ENCODE measurements at regions not wholly inside any gene's neighbourhood (a gene's known extent, or its start where the extent isn't known, plus 50 kb on each side); places are given as distances from the start of the nearest gene placed in this dataset.
A peak's percentile ranks its signal among the peaks of the same experiment; 100 is the strongest.
"Not testable (repeated sequence)": the region's sequence is repeated elsewhere in the genome, so short reads cannot be mapped to it uniquely, and the experiment has no call there.

DNA sequence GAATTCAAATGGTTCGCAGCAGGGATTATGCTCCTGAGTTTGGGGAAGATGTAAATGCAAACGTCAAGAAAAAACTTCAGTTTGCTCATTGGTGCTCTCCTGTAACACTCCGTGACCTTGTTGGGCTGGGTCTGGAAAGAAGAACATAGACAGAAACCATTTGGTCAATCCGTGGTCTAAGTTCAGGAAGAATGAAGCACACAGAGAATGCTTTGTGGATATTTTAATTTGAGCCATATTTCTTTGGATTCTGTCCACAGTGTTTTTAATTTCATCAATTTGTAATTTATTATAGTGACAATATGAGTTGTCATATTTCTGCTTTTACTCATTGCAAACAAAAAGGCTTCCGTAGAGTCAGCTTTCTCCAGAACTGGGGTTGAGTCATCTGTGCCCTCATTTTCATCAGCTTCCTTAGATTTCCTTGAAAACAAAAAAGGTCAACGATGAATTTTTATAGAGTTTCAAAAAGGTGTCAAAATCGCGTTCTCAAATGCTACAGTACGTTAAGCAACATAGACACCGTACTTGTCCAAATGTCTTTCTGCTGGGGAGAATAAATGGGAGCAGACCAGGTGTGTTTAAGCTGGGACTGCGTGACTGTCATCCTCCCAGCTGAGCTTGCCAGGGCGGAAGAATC lies 606.4 kb downstream of the RNF144A start:
- Mint-ChIP-seq H3K9me3 (ENCODE audit: low read depth) (peaks cover 10% of the 10 kb centered on the region), H3K27me3 (no peaks in the 10 kb centered on the region), H3K4me3 (no peak overlapping the region), H3K4me1 (ENCODE audit: low read depth) (peaks cover 49% of the 10 kb centered on the region), H3K27ac (peak overlapping the region; percentile 59), H3K36me3 (peaks cover 9% of the 10 kb centered on the region)

DNA sequence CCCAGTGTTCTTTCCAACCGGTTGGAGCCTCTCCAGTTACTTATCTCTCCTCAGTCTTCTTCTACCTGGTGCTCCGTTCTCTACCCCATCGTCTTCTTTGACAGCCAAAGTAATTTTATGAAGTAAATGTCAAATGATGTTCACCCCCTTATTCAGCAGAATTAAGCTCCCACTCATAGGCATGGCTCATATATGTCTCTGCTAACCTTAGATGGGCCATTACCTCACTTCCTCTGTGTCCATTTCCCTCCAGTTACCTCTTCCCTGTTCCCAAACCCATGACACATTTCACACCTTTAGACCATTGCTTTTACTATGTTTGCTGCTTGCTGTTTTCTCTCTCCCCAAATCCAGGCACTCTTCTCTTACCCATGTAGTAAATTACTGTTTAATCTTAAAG lies 607.0 kb downstream of the RNF144A start:
- peak overlapping the region; percentile 46 for H3K27ac Mint-ChIP-seq
- H3K4me1 Mint-ChIP-seq (ENCODE audit: low read depth) = peaks cover 46% of the 10 kb centered on the region
- peak overlapping the region; percentile 38 for H3K4me3 Mint-ChIP-seq

DNA sequence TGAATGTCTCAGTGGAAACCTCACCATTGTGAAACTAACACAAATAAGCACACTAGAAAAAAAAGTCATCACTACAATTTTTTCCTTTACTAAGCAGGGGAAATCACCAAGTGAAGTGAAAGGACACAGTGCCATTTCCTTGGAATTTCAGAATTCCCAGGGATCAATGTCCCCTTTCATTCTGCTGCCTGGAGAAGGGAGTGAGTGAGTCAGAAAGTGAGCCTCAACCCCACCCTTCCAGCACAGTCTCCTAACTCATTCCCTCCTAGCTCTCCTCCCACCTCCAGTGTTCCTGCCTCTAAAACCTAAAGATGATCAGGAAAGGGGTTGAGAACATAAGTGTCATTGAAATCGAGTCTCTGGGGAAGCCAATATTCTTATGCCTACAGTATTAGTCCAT lies 608.5 kb downstream of the RNF144A start:
- no peak overlapping the region for H3K4me3 Mint-ChIP-seq
- peaks cover 10% of the 10 kb centered on the region for H3K9me3 Mint-ChIP-seq (ENCODE audit: low read depth)
- H3K27ac Mint-ChIP-seq = peak overlapping the region; percentile 74
- no peaks in the 10 kb centered on the region for H3K27me3 Mint-ChIP-seq
- H3K36me3 Mint-ChIP-seq = peaks cover 18% of the 10 kb centered on the region
- peaks cover 50% of the 10 kb centered on the region for H3K4me1 Mint-ChIP-seq (ENCODE audit: low read depth)

More for the DNA sequence above, 607.0 kb downstream of the RNF144A start:
- peaks cover 9% of the 10 kb centered on the region for H3K36me3 Mint-ChIP-seq
- H3K9me3 Mint-ChIP-seq (ENCODE audit: low read depth) = peaks cover 10% of the 10 kb centered on the region
- no peaks in the 10 kb centered on the region for H3K27me3 Mint-ChIP-seq

- H3K27me3 Mint-ChIP-seq = no peaks in the 10 kb centered on the region
- H3K9me3 Mint-ChIP-seq (ENCODE audit: low read depth) = peaks cover 10% of the 10 kb centered on the region
- H3K27ac Mint-ChIP-seq = peak overlapping the region; percentile 36
- no peak overlapping the region for H3K4me3 Mint-ChIP-seq
- peaks cover 27% of the 10 kb centered on the region for H3K36me3 Mint-ChIP-seq
- H3K4me1 Mint-ChIP-seq (ENCODE audit: low read depth) = peaks cover 47% of the 10 kb centered on the region
These were observed 610.0 kb downstream of the RNF144A start for GRCh38 chr2:7527165-7527722.

- H3K9me3 Mint-ChIP-seq (ENCODE audit: low read depth) = peaks cover 7% of the 10 kb centered on the region
- peaks cover 27% of the 10 kb centered on the region for H3K36me3 Mint-ChIP-seq
- H3K27me3 Mint-ChIP-seq = no peaks in the 10 kb centered on the region
- no peak overlapping the region for H3K4me3 Mint-ChIP-seq
- H3K27ac Mint-ChIP-seq = no peak overlapping the region
- H3K4me1 Mint-ChIP-seq (ENCODE audit: low read depth) = peaks cover 50% of the 10 kb centered on the region
These were observed 612.8 kb downstream of the RNF144A start for GRCh38 chr2:7530001-7530400.

DNA sequence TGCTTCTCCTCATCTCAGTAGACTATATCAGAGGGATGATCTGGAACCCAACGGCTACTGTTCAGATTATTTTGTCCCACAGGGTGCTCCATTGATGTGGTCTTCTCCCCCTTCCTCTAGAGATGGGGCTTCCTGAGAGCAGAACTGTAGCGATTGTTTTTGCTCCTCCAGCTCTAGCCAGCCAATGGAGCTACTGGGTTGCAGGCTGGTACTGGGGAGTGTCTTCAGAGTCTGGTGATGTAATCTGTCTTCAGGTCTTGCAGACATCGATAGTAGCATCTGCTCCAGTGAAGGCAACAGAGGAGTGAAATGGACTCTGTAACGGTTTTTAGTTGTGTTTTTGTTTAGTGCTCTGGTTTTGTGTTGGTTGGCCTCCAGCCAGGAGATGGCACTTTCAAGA lies 621.9 kb downstream of the RNF144A start:
- Mint-ChIP-seq H3K27me3 (no peaks in the 10 kb centered on the region), H3K36me3 (peaks cover 28% of the 10 kb centered on the region), H3K4me1 (ENCODE audit: low read depth) (peaks cover 57% of the 10 kb centered on the region), H3K27ac (peak overlapping the region; percentile 76), H3K4me3 (peak overlapping the region; percentile 40), H3K9me3 (ENCODE audit: low read depth) (peaks cover 31% of the 10 kb centered on the region)

- peaks cover 50% of the 10 kb centered on the region for H3K4me1 Mint-ChIP-seq (ENCODE audit: low read depth)
- H3K9me3 Mint-ChIP-seq (ENCODE audit: low read depth) = peaks cover 31% of the 10 kb centered on the region
- peak overlapping the region; percentile 33 for H3K4me3 Mint-ChIP-seq
- H3K27ac Mint-ChIP-seq = no peak overlapping the region
- peaks cover 25% of the 10 kb centered on the region for H3K36me3 Mint-ChIP-seq
- H3K27me3 Mint-ChIP-seq = no peaks in the 10 kb centered on the region
These were observed 622.5 kb downstream of the RNF144A start for GRCh38 chr2:7539760-7540159.

DNA sequence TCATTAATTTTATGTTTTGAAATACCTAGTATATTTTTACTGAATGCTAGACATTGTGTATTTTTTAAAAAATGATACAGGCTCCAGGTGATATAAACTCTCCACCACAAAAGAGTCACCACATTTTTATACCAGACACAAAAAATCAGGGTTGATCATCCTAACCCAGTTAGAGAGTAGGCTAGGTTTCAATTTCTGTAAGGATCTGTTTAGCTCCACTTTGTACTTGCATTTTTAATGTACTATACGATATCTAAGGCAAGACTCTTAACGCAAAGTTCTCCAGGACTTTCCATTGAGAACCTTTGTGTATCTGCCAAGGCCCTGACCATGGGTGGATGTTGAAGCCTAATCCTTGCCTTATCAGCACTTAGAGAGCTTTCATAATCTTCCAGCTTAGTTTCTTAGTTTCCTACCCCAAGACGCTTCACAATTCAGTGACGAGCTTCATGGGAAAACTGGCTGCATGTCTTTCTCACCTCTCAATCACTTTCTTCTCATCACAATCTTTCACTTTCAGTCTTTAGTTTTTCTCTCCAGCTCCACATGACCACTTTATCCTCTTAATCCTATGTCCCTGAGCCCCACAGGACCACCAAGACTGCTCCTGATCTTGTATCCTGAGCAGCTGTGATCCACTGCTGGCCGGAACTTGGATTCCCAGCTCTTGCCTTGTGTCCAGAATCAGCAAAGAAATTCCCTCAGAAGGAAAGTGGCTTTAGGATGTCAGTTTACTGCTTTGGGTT lies 635.8 kb downstream of the RNF144A start:
- H3K27ac Mint-ChIP-seq = peak overlapping the region; percentile 58
- peak overlapping the region; percentile 27 for H3K4me3 Mint-ChIP-seq
- peaks cover 28% of the 10 kb centered on the region for H3K4me1 Mint-ChIP-seq (ENCODE audit: low read depth)
- no peaks in the 10 kb centered on the region for H3K9me3 Mint-ChIP-seq (ENCODE audit: low read depth)
- peaks cover 5% of the 10 kb centered on the region for H3K36me3 Mint-ChIP-seq
- H3K27me3 Mint-ChIP-seq = no peaks in the 10 kb centered on the region

- peaks cover 35% of the 10 kb centered on the region for H3K4me1 Mint-ChIP-seq (ENCODE audit: low read depth)
- H3K27me3 Mint-ChIP-seq = no peaks in the 10 kb centered on the region
- H3K9me3 Mint-ChIP-seq (ENCODE audit: low read depth) = no peaks in the 10 kb centered on the region
- H3K36me3 Mint-ChIP-seq = peaks cover 5% of the 10 kb centered on the region
- H3K4me3 Mint-ChIP-seq = no peak overlapping the region
- H3K27ac Mint-ChIP-seq = no peak overlapping the region
These were observed 638.0 kb downstream of the RNF144A start for GRCh38 chr2:7555260-7555659.

DNA sequence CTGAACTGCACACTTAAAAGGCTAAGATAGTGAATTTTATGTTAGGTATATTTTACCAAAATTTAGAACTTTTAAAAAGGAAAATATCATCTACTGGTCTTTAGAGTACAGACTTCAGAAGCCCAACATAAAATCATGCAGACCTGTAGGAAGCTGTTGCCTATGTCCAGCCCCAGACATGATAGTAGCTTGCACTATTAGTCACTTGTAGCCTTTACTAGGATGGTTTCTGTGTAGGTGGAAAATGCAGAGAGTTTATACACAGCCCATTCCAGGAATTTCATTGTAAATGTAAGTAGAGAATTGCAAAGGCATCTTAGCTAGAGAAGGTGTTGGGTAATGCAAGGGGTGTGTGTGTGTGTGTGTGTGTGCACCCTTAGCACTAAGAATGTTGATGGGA lies 640.2 kb downstream of the RNF144A start:
- H3K9me3 Mint-ChIP-seq (ENCODE audit: low read depth) = peaks cover 4% of the 10 kb centered on the region
- peaks cover 39% of the 10 kb centered on the region for H3K4me1 Mint-ChIP-seq (ENCODE audit: low read depth)
- H3K4me3 Mint-ChIP-seq = no peak overlapping the region
- H3K36me3 Mint-ChIP-seq = peaks cover 8% of the 10 kb centered on the region
- no peaks in the 10 kb centered on the region for H3K27me3 Mint-ChIP-seq
- no peak overlapping the region for H3K27ac Mint-ChIP-seq

DNA sequence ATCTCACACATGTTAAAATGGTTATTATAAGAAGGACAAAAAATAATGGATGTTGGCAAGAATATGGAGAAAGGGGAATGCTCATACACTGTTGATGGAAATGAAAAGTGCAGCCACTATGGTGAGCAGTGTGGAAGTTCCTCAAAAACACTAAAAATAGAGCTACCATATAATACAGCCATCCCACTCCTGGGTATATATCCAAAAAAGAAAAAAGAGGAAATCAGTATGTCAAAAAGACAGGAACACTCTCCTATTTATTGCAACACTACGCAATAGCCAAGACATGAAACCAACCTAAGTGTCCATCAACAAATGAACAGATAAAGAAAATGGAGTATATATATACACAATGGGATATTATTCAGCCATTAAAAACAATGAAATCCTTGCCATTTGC lies 642.6 kb downstream of the RNF144A start:
- peaks cover 30% of the 10 kb centered on the region for H3K4me1 Mint-ChIP-seq (ENCODE audit: low read depth)
- peaks cover 4% of the 10 kb centered on the region for H3K9me3 Mint-ChIP-seq (ENCODE audit: low read depth)
- no peak overlapping the region for H3K27ac Mint-ChIP-seq
- no peak overlapping the region for H3K4me3 Mint-ChIP-seq
- H3K27me3 Mint-ChIP-seq = no peaks in the 10 kb centered on the region
- peaks cover 9% of the 10 kb centered on the region for H3K36me3 Mint-ChIP-seq

DNA sequence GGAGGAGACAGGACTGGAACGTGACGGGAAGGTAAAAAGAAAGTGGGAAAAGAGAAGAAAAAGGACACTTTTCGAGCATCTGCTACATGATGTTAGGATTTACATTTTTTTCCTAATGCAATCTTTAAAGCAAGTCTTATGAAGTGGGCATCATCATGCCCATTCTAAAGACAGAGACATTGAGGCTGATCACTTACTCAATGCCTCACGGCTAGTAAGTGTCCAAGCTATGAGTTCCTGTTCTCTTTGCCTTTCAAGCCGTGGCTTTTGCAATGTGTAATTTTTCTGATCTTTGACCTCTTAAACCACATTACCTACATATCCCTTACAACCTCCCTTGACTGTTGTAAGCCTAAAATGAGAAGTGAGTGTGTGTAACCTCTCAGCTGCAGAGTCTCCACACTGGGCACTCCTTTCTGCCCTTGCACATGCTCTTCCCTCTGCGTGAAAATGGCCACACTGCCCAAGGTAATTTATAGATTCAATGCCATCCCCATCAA lies 649.2 kb downstream of the RNF144A start:
- H3K4me3 Mint-ChIP-seq = peak overlapping the region; percentile 60
- H3K9me3 Mint-ChIP-seq (ENCODE audit: low read depth) = peaks cover 5% of the 10 kb centered on the region
- H3K27ac Mint-ChIP-seq = peak overlapping the region; percentile 94
- H3K36me3 Mint-ChIP-seq = peaks cover 29% of the 10 kb centered on the region
- H3K4me1 Mint-ChIP-seq (ENCODE audit: low read depth) = peaks cover 62% of the 10 kb centered on the region
- no peaks in the 10 kb centered on the region for H3K27me3 Mint-ChIP-seq

DNA sequence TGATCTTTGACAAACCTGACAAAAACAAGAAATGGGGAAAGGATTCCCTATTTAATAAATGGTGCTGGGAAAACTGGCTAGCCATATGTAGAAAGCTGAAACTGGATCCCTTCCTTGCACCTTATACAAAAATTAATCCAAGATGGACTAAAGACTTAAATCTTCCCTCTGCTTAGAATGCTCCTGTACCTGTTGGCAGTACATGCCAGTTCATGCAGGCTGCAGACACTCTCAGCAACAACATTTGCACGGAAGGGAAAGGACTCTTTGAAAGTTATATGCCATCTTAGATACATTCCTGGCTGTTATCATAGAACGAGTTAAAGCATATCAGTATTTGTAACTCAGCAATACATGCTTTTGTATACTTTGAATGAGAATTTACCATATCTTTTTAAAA lies 649.9 kb downstream of the RNF144A start:
- Mint-ChIP-seq H3K27ac (peak overlapping the region; percentile 94), H3K4me1 (ENCODE audit: low read depth) (peaks cover 66% of the 10 kb centered on the region), H3K4me3 (peak overlapping the region; percentile 60), H3K36me3 (peaks cover 29% of the 10 kb centered on the region)
- not testable (repeated sequence) for H3K9me3 Mint-ChIP-seq (ENCODE audit: low read depth); H3K27me3 Mint-ChIP-seq

GRCh38 chr2:7567646-7568045 lies 650.4 kb downstream of the RNF144A start:
- Mint-ChIP-seq H3K27ac (peak overlapping the region; percentile 94), H3K4me3 (peak overlapping the region; percentile 60), H3K9me3 (ENCODE audit: low read depth) (peaks cover 4% of the 10 kb centered on the region), H3K27me3 (no peaks in the 10 kb centered on the region), H3K36me3 (peaks cover 25% of the 10 kb centered on the region), H3K4me1 (ENCODE audit: low read depth) (peaks cover 71% of the 10 kb centered on the region)

GRCh38 chr2:7570247-7570646 lies 653.0 kb downstream of the RNF144A start:
- Mint-ChIP-seq H3K9me3 (ENCODE audit: low read depth) (peaks cover 4% of the 10 kb centered on the region), H3K4me1 (ENCODE audit: low read depth) (peaks cover 80% of the 10 kb centered on the region), H3K27ac (peak overlapping the region; percentile 88), H3K4me3 (peak overlapping the region; percentile 22), H3K27me3 (no peaks in the 10 kb centered on the region), H3K36me3 (peaks cover 20% of the 10 kb centered on the region)
